NAMALWA (cell line): ENCODE measurements at regions not wholly inside any gene's neighbourhood (a gene's known extent, or its start where the extent isn't known, plus 50 kb on each side); places are given as distances from the start of the nearest gene placed in this dataset.

Source experiments
- DNase-seq: peaks from one replicate; pipeline ENCODE4 v3.0.0-alpha.2; 2015; ENCODE audit warnings: low spot score

- DNase-seq: no peak
Observed at GRCh38 chr14:101179691-101180211, 276.2 kb upstream of the RTL1 start.

GRCh38 chr14:101181446-101182313 is 278.2 kb upstream of the RTL1 start:
- no peak for DNase-seq

- no peak for DNase-seq
Observed at GRCh38 chr14:101182476-101182875, 279.0 kb upstream of the RTL1 start.

GRCh38 chr14:101183376-101184103 is 280.0 kb upstream of the RTL1 start:
- DNase-seq: no peak

- no peak for DNase-seq
Observed at GRCh38 chr14:101184104-101184455, 280.6 kb upstream of the RTL1 start.

GRCh38 chr14:101184572-101184971 is 281.1 kb upstream of the RTL1 start:
- DNase-seq: no peak

GRCh38 chr14:101185073-101185835 is 281.7 kb upstream of the RTL1 start:
- DNase-seq: no peak

GRCh38 chr14:101185946-101186345 is 282.4 kb upstream of the RTL1 start:
- no peak for DNase-seq

- DNase-seq: no peak
Observed at GRCh38 chr14:101186544-101186943, 283.0 kb upstream of the RTL1 start.

- no peak for DNase-seq
Observed at GRCh38 chr14:101186992-101187815, 283.7 kb upstream of the RTL1 start.

GRCh38 chr14:101187816-101188570 is 284.5 kb upstream of the RTL1 start:
- DNase-seq: no peak

- no peak for DNase-seq
Observed at GRCh38 chr14:101188571-101188915, 285.0 kb upstream of the RTL1 start.

GRCh38 chr14:101189266-101189665 is 285.7 kb upstream of the RTL1 start:
- no peak for DNase-seq

GRCh38 chr14:101189962-101190560 is 286.5 kb upstream of the RTL1 start:
- DNase-seq: no peak

- DNase-seq: no peak
Observed at GRCh38 chr14:101191101-101191720, 287.7 kb upstream of the RTL1 start.

- DNase-seq: no peak
Observed at GRCh38 chr14:101191721-101192660, 288.5 kb upstream of the RTL1 start.

- no peak for DNase-seq
Observed at GRCh38 chr14:101192661-101193000, 289.1 kb upstream of the RTL1 start.

- no peak for DNase-seq
Observed at GRCh38 chr14:101193106-101193844, 289.8 kb upstream of the RTL1 start.
